ENCODE measurements at regions not wholly inside any gene's neighbourhood (a gene's known extent, or its start where the extent isn't known, plus 50 kb on each side); places are given as distances from the start of the nearest gene placed in this dataset.

DNA sequence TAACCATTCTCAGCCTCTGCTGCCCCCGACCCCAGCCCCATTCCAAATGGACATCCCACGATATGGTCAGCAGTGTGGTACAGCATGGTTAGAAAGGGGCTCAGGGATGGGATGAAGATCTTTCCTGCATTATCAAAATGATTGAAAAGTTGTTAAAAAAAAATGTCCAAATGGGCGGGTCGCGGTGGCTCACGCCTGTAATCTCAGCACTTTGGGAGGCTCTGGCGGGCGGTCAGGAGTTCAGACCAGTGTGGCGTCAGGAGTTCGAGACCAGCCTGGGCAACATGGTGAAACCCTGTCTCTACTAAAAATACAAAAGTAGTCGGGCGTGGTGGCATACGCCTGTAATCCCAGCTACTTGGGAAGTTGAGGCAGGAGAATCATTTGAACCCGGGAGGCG is 54.3 kb upstream of the ZNF254 start:
- TF ChIP-seq CTCF (IDR thresholded peaks at IDR 0.05) (no peak), POLR2A (IDR thresholded peaks at IDR 0.05) (no peak)
